ENCODE measurements at regions not wholly inside any gene's neighbourhood (a gene's known extent, or its start where the extent isn't known, plus 50 kb on each side); places are given as distances from the start of the nearest gene placed in this dataset.

DNA sequence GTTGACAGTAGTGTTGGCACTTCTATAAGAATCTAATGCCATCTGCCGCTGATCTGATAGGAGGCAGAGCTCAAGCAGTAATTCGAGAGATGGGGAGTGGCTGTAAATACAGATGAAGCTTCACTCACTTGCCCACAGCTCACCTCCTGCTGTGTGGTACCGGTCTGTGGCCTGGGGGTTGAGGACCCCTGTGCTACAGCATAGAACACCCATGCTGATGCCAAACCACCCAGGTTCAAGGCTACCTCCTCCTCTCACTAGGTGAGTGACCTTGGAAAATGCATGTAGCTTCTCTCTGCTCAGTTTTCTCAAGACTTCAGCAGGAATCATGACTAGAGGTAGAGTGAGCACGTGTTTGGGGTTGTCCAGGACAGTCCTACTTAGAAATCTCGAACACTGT, 263.4 kb downstream of the SH3BP4 start:
- TF ChIP-seq EZH2 (IDR thresholded peaks at IDR 0.05; ENCODE audit: low read depth, low read length, severe bottlenecking) (no peak), CREB1 (IDR thresholded peaks at IDR 0.05) (no peak), EP300 (IDR thresholded peaks at IDR 0.05; ENCODE audit: borderline replicate concordance in 1 of 2, low read depth in 2 of 2, low read length in 2 of 2) (no peak), TCF12 (IDR thresholded peaks at IDR 0.05; ENCODE audit: low read depth, low read length) (no peak), SP1 (IDR thresholded peaks at IDR 0.05; ENCODE audit: low read depth, low read length) (no peak), POLR2AphosphoS5 (IDR thresholded peaks at IDR 0.05; ENCODE audit: low read depth, low read length) (no peak), POLR2A (IDR thresholded peaks at IDR 0.05; ENCODE audit: control extremely low read depth in 1 of 2, low read depth in 2 of 2, low read length in 2 of 2) (no peak), KDM1A (IDR thresholded peaks at IDR 0.05; ENCODE audit: borderline replicate concordance, low read length) (no peak), ZNF274 (IDR thresholded peaks at IDR 0.05; ENCODE audit: borderline replicate concordance, extremely low read depth, low read length) (no peak)
- TF ChIP-seq, protein P1, sequence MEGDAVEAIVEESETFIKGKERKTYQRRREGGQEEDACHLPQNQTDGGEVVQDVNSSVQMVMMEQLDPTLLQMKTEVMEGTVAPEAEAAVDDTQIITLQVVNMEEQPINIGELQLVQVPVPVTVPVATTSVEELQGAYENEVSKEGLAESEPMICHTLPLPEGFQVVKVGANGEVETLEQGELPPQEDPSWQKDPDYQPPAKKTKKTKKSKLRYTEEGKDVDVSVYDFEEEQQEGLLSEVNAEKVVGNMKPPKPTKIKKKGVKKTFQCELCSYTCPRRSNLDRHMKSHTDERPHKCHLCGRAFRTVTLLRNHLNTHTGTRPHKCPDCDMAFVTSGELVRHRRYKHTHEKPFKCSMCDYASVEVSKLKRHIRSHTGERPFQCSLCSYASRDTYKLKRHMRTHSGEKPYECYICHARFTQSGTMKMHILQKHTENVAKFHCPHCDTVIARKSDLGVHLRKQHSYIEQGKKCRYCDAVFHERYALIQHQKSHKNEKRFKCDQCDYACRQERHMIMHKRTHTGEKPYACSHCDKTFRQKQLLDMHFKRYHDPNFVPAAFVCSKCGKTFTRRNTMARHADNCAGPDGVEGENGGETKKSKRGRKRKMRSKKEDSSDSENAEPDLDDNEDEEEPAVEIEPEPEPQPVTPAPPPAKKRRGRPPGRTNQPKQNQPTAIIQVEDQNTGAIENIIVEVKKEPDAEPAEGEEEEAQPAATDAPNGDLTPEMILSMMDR (IDR thresholded peaks at IDR 0.05; ENCODE audit: control extremely low read depth in 1 of 3, insufficient read depth in 1 of 3, low read depth in 1 of 3, low read length in 3 of 3): no peak
- TF ChIP-seq, protein P2, sequence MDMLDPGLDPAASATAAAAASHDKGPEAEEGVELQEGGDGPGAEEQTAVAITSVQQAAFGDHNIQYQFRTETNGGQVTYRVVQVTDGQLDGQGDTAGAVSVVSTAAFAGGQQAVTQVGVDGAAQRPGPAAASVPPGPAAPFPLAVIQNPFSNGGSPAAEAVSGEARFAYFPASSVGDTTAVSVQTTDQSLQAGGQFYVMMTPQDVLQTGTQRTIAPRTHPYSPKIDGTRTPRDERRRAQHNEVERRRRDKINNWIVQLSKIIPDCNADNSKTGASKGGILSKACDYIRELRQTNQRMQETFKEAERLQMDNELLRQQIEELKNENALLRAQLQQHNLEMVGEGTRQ (IDR thresholded peaks at IDR 0.05; ENCODE audit: low read length): no peak
- TF ChIP-seq, protein P3, sequence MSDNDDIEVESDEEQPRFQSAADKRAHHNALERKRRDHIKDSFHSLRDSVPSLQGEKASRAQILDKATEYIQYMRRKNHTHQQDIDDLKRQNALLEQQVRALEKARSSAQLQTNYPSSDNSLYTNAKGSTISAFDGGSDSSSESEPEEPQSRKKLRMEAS (IDR thresholded peaks at IDR 0.05): no peak
